HUDEP-2 (cell line): ENCODE measurements at regions not wholly inside any gene's neighbourhood (a gene's known extent, or its start where the extent isn't known, plus 50 kb on each side); places are given as distances from the start of the nearest gene placed in this dataset.

Experiments
- DNase-seq, 76 experiments: peaks; one replicate each; lab custom pipeline; 2025; ENCODE audit not compliant: unreplicated experiment in 76 of 76; lab: John Stamatoyannopoulos, UW

DNA sequence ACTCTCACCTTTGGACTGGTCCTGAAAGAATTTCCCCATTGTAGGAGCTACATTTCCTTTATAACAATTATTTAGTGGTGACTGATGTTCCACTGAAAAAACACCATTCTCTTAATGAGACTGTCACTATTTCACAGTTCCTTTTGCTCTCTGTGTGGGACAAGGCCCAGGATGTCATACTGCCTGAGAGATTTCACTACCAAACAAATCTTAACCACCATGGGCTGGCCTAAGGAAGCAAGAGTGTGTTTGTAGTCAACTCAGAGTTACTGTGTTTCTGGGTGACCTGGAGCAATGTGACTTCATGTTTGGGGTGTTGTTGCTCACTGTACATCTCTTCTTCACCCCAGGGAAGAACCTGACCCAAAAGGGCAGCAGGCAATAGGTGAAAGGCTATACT lies 50.1 kb upstream of the ZNF608 start:
- DNase-seq = no peak

- no peak for DNase-seq
Measured at GRCh38 chr5:124797665-124798087, 51.2 kb upstream of the ZNF608 start.

GRCh38 chr5:124798890-124799289 lies 52.5 kb upstream of the ZNF608 start:
- DNase-seq = no peak

GRCh38 chr5:124801551-124801950 lies 55.1 kb upstream of the ZNF608 start:
- no peak for DNase-seq

- DNase-seq = no peak
Measured at GRCh38 chr5:124803617-124804323, 57.3 kb upstream of the ZNF608 start.

DNA sequence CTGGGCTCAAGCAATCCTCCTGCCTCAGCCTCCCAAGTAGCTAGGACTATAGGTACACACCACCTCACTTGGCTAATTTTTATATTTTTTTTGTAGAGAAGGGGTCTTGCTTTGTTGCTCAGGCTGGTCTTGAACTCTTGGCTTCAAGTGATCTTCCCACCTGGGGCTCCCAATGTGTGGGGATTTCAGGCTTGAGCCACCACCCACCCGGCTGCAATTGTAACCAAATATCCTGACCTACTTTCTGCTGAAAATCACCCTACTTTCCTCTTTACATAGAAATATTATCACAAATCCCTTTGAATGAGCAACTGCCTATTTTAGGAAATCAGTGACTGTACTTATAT lies 59.6 kb upstream of the ZNF608 start:
- DNase-seq = no peak

GRCh38 chr5:124806373-124807077 lies 60.1 kb upstream of the ZNF608 start:
- DNase-seq = peak in 1 of 76 experiments; percentile 12

GRCh38 chr5:124808842-124809268 lies 62.4 kb upstream of the ZNF608 start:
- no peak for DNase-seq

- DNase-seq = no peak
Measured at GRCh38 chr5:124810396-124811006, 64.1 kb upstream of the ZNF608 start.

DNA sequence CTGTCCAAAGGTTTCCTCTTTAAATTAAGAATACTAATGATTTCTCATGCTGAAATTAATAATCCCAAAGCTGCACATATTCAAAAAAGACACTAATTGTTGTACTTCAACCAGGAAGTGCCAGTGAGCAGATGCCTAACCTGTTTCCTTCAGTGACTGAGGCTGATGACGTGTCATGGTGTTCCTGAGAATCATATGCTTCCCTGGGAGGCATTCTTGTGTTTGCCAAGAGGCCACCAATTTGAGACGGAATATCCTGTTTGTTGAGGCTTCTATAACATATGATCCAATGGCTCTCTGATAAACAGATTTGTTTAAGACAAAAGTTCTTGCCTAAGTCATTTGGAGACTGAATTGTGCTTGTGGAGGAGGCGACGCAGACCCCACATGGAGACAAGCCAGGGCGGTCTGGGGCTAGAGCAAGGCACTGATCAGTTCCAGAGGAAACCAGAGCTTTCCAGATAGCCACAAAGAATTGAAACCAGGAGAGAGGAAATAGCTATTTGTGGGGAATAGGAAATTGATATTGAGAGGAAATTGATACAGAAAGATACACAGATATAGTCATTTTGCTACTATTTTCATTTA lies 66.4 kb upstream of the ZNF608 start:
- no peak for DNase-seq

DNA sequence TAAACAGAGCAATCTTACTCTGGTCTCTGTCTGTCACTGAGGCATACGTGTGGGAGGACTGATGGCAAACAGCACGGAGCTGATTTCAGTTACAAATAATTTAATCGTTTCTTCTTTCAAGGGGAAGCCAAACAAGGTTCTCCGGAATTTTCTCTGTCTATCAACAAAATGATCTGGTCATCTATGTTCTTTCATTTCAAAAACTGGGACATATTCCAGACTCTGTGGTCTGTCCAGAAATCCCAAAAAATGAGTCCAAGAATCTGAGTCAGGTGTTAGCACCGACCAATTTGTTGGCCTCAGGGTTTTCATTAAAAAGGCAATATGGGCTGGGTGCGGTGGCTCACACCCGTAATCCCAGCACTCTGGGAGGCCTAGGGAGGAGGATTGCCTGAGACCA lies 69.9 kb upstream of the ZNF608 start:
- DNase-seq = no peak

GRCh38 chr5:124819201-124819600 lies 72.8 kb upstream of the ZNF608 start:
- no peak for DNase-seq

- DNase-seq = no peak
Measured at GRCh38 chr5:124822647-124823046, 76.2 kb upstream of the ZNF608 start.

GRCh38 chr5:124823380-124823779 lies 76.9 kb upstream of the ZNF608 start:
- DNase-seq = no peak

DNA sequence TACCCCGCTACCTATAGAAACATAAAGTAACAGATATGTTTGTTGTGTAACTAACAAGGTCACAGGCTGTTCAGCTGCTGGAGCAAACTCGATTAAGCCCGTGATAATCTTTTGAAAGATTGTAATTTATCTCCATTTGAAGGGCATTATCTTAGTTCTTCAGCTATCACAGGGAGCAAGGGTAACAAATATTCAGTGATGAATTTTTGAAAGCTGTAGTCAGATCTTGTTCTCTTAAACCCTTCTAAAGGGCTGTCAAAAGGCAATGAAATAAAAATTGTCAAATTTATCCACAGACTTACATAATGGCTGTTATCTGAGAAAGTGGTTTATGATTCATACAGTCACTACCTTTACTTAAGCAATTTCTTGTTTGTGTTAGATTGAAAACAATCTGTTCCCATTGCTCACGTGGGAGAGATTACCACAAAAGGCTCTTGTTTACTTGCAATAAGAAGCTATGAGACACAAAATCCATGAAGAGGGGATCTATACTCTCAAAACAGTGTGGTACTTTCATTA lies 78.3 kb upstream of the ZNF608 start:
- no peak for DNase-seq

- DNase-seq = no peak
Measured at GRCh38 chr5:124825250-124825982, 79.0 kb upstream of the ZNF608 start.

DNA sequence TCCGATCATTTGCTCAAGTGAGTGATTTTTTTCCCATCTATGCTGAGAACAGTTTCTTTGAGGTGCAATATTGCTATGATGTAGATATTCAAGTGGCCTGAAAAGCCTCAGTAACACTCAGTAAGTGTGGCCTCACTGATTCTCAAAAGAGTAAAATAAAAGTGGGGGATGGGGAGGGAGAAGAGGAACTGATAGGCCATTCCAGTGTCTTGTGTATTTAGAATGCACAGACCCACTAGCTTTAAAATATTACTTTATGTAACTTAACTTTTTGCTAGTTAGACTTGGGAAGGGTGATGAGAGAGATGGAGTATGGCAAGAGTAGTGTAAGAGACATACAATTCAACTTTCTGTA lies 79.5 kb upstream of the ZNF608 start:
- DNase-seq = no peak

DNA sequence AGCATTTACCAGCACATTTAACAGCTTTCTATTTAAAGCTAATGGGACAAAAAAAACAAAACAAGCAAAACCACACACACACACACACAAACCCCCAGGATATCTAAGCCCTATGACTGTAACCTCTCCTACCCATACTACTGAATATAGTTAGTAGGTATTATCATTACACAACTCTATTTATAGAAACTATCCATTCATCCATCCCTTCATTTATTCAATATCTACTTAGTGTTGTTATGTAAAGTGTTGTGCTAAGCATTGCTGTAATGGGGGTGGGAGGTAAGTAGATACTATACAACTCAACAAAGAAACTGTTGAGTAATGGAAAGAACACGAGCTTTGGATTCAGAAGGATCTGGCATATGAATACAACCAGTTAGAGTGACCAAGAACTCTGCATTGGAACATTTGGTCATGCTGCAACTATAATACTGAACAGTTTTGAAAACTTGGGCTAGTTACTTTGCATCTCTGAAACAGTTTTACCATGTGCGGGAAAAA lies 82.3 kb upstream of the ZNF608 start:
- no peak for DNase-seq

- no peak for DNase-seq
Measured at GRCh38 chr5:124831687-124832240, 85.3 kb upstream of the ZNF608 start.

DNA sequence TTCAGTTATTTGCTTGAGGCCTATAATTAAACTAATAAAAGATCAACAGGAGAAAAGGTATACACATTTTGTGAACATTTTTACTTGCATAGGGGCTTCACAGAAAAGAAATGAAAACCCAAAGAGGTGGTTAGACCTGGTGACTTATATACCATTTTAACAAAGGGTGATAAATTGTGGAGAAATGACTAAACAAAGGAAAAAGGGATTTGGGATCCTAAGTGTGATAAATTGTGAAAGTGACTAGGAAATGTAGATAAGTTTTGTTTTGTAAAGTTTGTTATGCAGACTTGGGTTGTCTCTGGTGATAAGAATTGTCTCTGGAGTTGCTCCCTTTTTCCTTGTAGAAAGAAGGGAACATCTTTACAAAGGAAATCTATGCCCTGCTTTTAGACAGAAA lies 86.1 kb upstream of the ZNF608 start:
- no peak for DNase-seq
